CD14-positive monocyte (primary cell): ENCODE measurements at regions not wholly inside any gene's neighbourhood (a gene's known extent, or its start where the extent isn't known, plus 50 kb on each side); places are given as distances from the start of the nearest gene placed in this dataset.

Experiments used
- DNase-seq, 3 donors: peaks; one replicate each; pipeline ENCODE4 v3.0.0-alpha.2; 2011 to 2022
- H2AFZ ChIP-seq: 2 replicates; pipeline ENCODE4 v1.6.0; 2012; ENCODE audit warnings: mild to moderate bottlenecking, low read depth, low read length, inconsistent platforms; ENCODE audit not compliant: insufficient read depth, poor library complexity, severe bottlenecking
- H3K27ac ChIP-seq, 2 donors: 1 replicate in 1 of 2; 2 replicates in 1 of 2; pipeline ENCODE4 v1.5.1; 2012 to 2013; ENCODE audit warnings: low read length in 2 of 2, control low read depth in 1 of 2, inconsistent platforms in 1 of 2, low read depth in 1 of 2, mild to moderate bottlenecking in 1 of 2
- H3K27me3 ChIP-seq, 2 donors: one replicate each; pipeline versions ENCODE4 v1.6.0 to v1.6.1; 2011 to 2013; ENCODE audit warnings: low read length in 2 of 2; ENCODE audit not compliant: control insufficient read depth in 2 of 2, insufficient read depth in 2 of 2
- H3K36me3 ChIP-seq, 2 donors: replicated peaks in 1 of 2; 1 replicate in 1 of 2; 2 replicates in 1 of 2; pipeline versions ENCODE4 v1.5.1 to v1.6.1; 2012 to 2013; ENCODE audit warnings: low read length in 2 of 2, control low read depth in 1 of 2, inconsistent platforms in 1 of 2, mild to moderate bottlenecking in 1 of 2; ENCODE audit not compliant: insufficient read depth in 2 of 2, control insufficient read depth in 1 of 2
- H3K4me1 ChIP-seq, 2 donors: 1 replicate in 1 of 2; 2 replicates in 1 of 2; pipeline versions ENCODE4 v1.5.1 to v1.6.1; 2012 to 2013; ENCODE audit warnings: low read length in 2 of 2, control low read depth in 1 of 2, inconsistent platforms in 1 of 2, mild to moderate bottlenecking in 1 of 2, moderate library complexity in 1 of 2; ENCODE audit not compliant: insufficient read depth in 2 of 2, control insufficient read depth in 1 of 2
- H3K4me2 ChIP-seq: replicated peaks from 2 replicates; pipeline ENCODE3; 2012; ENCODE audit warnings: low read length, moderate library complexity, mild to moderate bottlenecking; ENCODE audit not compliant: poor library complexity, severe bottlenecking; ENCODE audit errors: extremely low read depth
- H3K4me3 ChIP-seq, 3 experiments: fragments of 200-600 bp in 1 of 3; sonication (generic) in 1 of 3; replicated peaks in 1 of 3; 1 replicate in 2 of 3; 2 replicates in 1 of 3; pipeline ENCODE4 v1.5.1; 2011 to 2013; ENCODE audit warnings: low read length in 3 of 3, mild to moderate bottlenecking in 3 of 3, control low read depth in 2 of 3, low read depth in 2 of 3, inconsistent platforms in 1 of 3, moderate library complexity in 1 of 3
- H3K79me2 ChIP-seq: 2 replicates; pipeline ENCODE4 v1.6.0; 2012; ENCODE audit warnings: mild to moderate bottlenecking, control low read depth, inconsistent platforms, low read length, moderate library complexity; ENCODE audit not compliant: insufficient read depth
- H3K9ac ChIP-seq: 2 replicates; pipeline ENCODE4 v1.6.0; 2017; ENCODE audit warnings: low read length, mild to moderate bottlenecking; ENCODE audit not compliant: insufficient read depth, poor library complexity, severe bottlenecking
- H3K9me3 ChIP-seq, 2 donors: replicated peaks in 1 of 2; 1 replicate in 1 of 2; 2 replicates in 1 of 2; pipeline versions ENCODE4 v1.5.1 to v1.6.1; 2012 to 2013; ENCODE audit warnings: low read length in 2 of 2, control low read depth in 1 of 2; ENCODE audit not compliant: control insufficient read depth in 1 of 2, insufficient read depth in 1 of 2
- H4K20me1 ChIP-seq: 2 replicates; pipeline ENCODE4 v1.6.0; 2012; ENCODE audit warnings: mild to moderate bottlenecking, low read length, control low read depth, moderate library complexity; ENCODE audit not compliant: insufficient read depth
- H3K27ac Mint-ChIP-seq, 7 donors: one replicate each; pipeline ENCODE4 v1.8.0; 2020; ENCODE audit warnings: mild to moderate bottlenecking in 7 of 7, mixed read lengths in 7 of 7, moderate library complexity in 6 of 7, inconsistent platforms in 2 of 7
- H3K27me3 Mint-ChIP-seq, 3 donors: one replicate each; pipeline ENCODE4 v1.8.0; 2021 to 2022; ENCODE audit warnings: low read depth in 3 of 3, mild to moderate bottlenecking in 3 of 3, mixed read lengths in 3 of 3, moderate library complexity in 3 of 3, inconsistent platforms in 1 of 3
- H3K36me3 Mint-ChIP-seq, 2 donors: one replicate each; pipeline ENCODE4 v1.8.0; 2020; ENCODE audit warnings: mixed read lengths in 2 of 2, inconsistent platforms in 1 of 2, mild to moderate bottlenecking in 1 of 2
- H3K4me1 Mint-ChIP-seq: one replicate; pipeline ENCODE4 v1.8.0; 2020; ENCODE audit warnings: mild to moderate bottlenecking, mixed read lengths
- H3K4me3 Mint-ChIP-seq, 2 donors: one replicate each; pipeline ENCODE4 v1.8.0; 2020; ENCODE audit warnings: mild to moderate bottlenecking in 2 of 2, mixed read lengths in 2 of 2, moderate library complexity in 1 of 2
- H3K9me3 Mint-ChIP-seq, 7 donors: one replicate each; pipeline ENCODE4 v1.8.0; 2020 to 2022; ENCODE audit warnings: mixed read lengths in 7 of 7, mild to moderate bottlenecking in 6 of 7, moderate library complexity in 6 of 7, inconsistent platforms in 2 of 7
- CTCF ChIP-seq: fragments of 200-600 bp; IDR thresholded peaks from one replicate; pipeline ENCODE4 v1.8.0; 2022; ENCODE audit warnings: antibody characterized with exemption, mild to moderate bottlenecking
- WGBS: methylation state at CpG from one replicate; pipeline ENCODE4 v1.1.5; 2013; ENCODE audit warnings: missing lambda C conversion rate; ENCODE audit not compliant: insufficient coverage; 5-methylcytosine and 5-hydroxymethylcytosine counted together
- intact Hi-C, 2 donors: fragments of 100-400 bp; cut with micrococcal nuclease; formaldehyde crosslinking; loops; one replicate each; pipeline versions ENCODE4 v1.15.0 to v1.15.1; 2023

DNA sequence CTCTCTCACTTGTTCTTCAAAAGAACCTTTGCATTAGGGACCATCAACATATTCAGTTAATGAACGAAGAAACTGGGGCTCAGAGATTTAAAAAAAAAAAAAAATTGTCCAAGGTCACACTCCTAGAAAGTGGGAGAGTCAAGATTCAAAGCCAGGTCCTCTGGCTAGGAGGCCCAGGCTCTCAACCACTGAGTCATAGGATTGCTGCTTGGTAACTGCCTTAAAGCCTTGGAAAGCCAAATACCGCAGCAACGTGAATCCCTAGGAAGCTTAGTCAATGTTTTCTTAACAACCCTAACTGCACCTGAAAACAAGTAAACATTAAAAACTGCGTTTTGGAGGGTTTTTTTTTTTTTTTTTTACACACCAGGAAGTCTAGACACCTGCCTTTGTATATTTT is 156.8 kb downstream of the WNT5A start:
- no CpG with 5 or more reads among the region's 4 CpGs for WGBS
- no peak for DNase-seq
- Mint-ChIP-seq H3K4me3 (no peak overlapping the region), H3K4me1 (no peaks in the 10 kb centered on the region), H3K27ac (no peak overlapping the region), H3K36me3 (no peaks in the 10 kb centered on the region), H3K27me3 (no peaks in the 10 kb centered on the region), H3K9me3 (peaks cover 3 to 24% (median 7%) of the 10 kb centered on the region in 7 donors)
- intact Hi-C loops, result no loop called here
- Histone ChIP-seq H3K79me2 (no peaks in the 10 kb centered on the region), H3K27me3 (no peaks in the 10 kb centered on the region), H3K9ac (no peak overlapping the region), H3K36me3 (no peaks in the 10 kb centered on the region), H3K4me3 (no peak overlapping the region), H3K4me2 (no peak overlapping the region), H2AFZ (no peak overlapping the region), H3K27ac (no peak overlapping the region), H3K9me3 (peaks cover 4 to 11% of the 10 kb centered on the region in 2 donors), H4K20me1 (no peaks in the 10 kb centered on the region), H3K4me1 (no peaks in the 10 kb centered on the region)
- no peak for TF ChIP-seq CTCF

GRCh38 chr3:55329849-55330248 is 157.3 kb downstream of the WNT5A start:
- Histone ChIP-seq H3K9me3 (peaks cover 4 to 11% of the 10 kb centered on the region in 2 donors), H3K4me1 (no peaks in the 10 kb centered on the region), H3K27me3 (no peaks in the 10 kb centered on the region), H3K36me3 (no peaks in the 10 kb centered on the region), H3K4me2 (no peak overlapping the region), H4K20me1 (no peaks in the 10 kb centered on the region), H3K4me3 (no peak overlapping the region), H3K9ac (no peak overlapping the region), H3K27ac (no peak overlapping the region), H2AFZ (no peak overlapping the region), H3K79me2 (no peaks in the 10 kb centered on the region)
- no peak overlapping the region for H3K27ac Mint-ChIP-seq
- no peak for DNase-seq
- intact Hi-C loops, result loop anchor here in 1 of 2 donors (10.0 kb wide), 1 partner anchor 355 kb away; no protein-coding TSS in a partner anchor
- H3K9me3 Mint-ChIP-seq, result peaks cover 3 to 25% (median 6%) of the 10 kb centered on the region in 7 donors
- no peak for TF ChIP-seq CTCF
- H3K4me1 Mint-ChIP-seq, result no peaks in the 10 kb centered on the region
- WGBS, result no CpG with 5 or more reads among the region's 1 CpG
- no peak overlapping the region for H3K4me3 Mint-ChIP-seq
- no peaks in the 10 kb centered on the region for H3K36me3 Mint-ChIP-seq
- H3K27me3 Mint-ChIP-seq, result no peaks in the 10 kb centered on the region
